ENCODE measurements at regions not wholly inside any gene's neighbourhood (a gene's known extent, or its start where the extent isn't known, plus 50 kb on each side); places are given as distances from the start of the nearest gene placed in this dataset.
"Not testable (repeated sequence)": the region's sequence is repeated elsewhere in the genome, so short reads cannot be mapped to it uniquely, and the experiment has no call there.

GRCh38 chr14:104230946-104231345 lies 92.6 kb downstream of the KIF26A start:
- DNase-seq = no peak

GRCh38 chr14:104232070-104232484 lies 93.7 kb downstream of the KIF26A start:
- DNase-seq = no peak

- DNase-seq = not testable (repeated sequence)
These were observed 95.8 kb downstream of the KIF26A start for GRCh38 chr14:104234007-104234786.

GRCh38 chr14:104235686-104236085 lies 97.3 kb downstream of the KIF26A start:
- DNase-seq = no peak

GRCh38 chr14:104237651-104238423 lies 99.5 kb downstream of the KIF26A start:
- DNase-seq = no peak

GRCh38 chr14:104238424-104239184 lies 100.2 kb downstream of the KIF26A start:
- no peak for DNase-seq

- no peak for DNase-seq
These were observed 100.9 kb downstream of the KIF26A start for GRCh38 chr14:104239185-104239775.

GRCh38 chr14:104239861-104240301 lies 101.5 kb downstream of the KIF26A start:
- DNase-seq = no peak

GRCh38 chr14:104240434-104241157 lies 102.2 kb downstream of the KIF26A start:
- no peak for DNase-seq

- no peak for DNase-seq
These were observed 104.8 kb downstream of the KIF26A start for GRCh38 chr14:104243200-104243599.

GRCh38 chr14:104244221-104245011 lies 106.0 kb downstream of the KIF26A start:
- no peak for DNase-seq

GRCh38 chr14:104245075-104245474 lies 106.7 kb downstream of the KIF26A start:
- DNase-seq = no peak

- DNase-seq = no peak
These were observed 107.3 kb downstream of the KIF26A start for GRCh38 chr14:104245723-104246122.

GRCh38 chr14:104246401-104247335 lies 108.3 kb downstream of the KIF26A start:
- DNase-seq = no peak

GRCh38 chr14:104247336-104248202 lies 109.2 kb downstream of the KIF26A start:
- DNase-seq = no peak

- DNase-seq = no peak
These were observed 110.0 kb downstream of the KIF26A start for GRCh38 chr14:104248203-104249055.

- DNase-seq = no peak
These were observed 110.7 kb downstream of the KIF26A start for GRCh38 chr14:104249089-104249488.

GRCh38 chr14:104249706-104250105 lies 111.3 kb downstream of the KIF26A start:
- no peak for DNase-seq

Measured in activated naive CD4-positive, alpha-beta T cell treated with Interleukin-2 at 50 U/mL for 16 hours (primary cell).